NCI-H82 (cell line): ENCODE measurements at regions not wholly inside any gene's neighbourhood (a gene's known extent, or its start where the extent isn't known, plus 50 kb on each side); places are given as distances from the start of the nearest gene placed in this dataset.

Experiments used
- DNase-seq: peaks from one replicate; lab custom pipeline; 2025; lab: John Stamatoyannopoulos, UW

DNA sequence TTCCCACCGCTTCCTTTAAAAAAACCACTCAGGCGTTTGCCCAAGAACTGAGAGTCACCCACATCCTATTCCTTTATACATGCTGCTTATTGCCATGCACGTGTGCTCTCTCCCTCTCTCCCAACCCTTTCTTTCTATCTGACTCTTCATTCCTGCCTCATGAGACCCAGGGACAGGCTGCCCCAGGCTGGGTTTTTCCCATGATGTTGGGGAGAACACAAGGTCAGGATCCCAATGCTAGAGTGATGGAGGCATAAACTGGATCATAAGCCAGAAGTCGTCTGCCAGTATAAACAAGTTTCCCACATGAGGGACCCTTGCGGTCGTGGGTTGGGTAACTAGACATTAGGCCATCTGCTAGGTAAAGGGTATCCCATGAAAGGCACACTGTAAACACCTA lies 64.9 kb downstream of the CD2 start:
- DNase-seq, result no peak

DNA sequence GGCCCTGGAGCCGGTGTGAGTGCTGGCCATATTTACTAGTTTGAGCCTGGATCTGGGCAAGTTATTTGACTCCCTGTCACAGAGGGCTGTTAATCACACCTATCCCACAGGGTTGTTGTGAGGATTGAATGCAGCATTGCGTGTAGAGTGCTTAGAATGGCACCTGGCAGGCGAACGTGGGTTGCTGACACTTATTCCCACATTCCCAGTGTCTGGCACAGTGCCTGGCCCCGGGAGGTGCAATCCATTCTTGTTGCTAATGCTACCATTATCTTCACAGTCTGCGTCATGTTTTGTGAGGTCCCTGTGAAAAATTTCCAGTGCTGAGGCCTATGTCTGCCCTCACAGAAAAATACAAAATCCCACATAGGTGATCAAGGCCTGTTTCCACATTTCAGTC lies 66.1 kb downstream of the CD2 start:
- no peak for DNase-seq

DNA sequence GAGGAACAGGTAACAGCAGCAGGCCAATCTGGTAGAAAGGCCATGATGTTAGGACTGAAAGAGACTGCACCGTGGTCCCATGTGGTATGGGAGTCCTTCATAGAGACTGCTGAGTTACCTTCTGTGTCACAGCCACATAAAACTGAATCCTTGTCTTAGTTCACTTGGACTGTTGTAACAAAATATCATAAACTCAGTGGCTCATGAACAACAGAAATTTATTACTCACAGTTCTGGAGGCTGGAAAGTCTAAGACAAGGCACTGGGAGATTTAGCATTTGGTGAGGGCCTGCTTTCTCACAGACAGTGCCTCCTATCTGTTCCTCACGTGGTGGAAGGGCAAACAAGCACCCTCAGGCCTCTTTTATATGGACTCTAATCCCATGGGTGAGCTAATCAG lies 67.5 kb downstream of the CD2 start:
- DNase-seq, result no peak

DNA sequence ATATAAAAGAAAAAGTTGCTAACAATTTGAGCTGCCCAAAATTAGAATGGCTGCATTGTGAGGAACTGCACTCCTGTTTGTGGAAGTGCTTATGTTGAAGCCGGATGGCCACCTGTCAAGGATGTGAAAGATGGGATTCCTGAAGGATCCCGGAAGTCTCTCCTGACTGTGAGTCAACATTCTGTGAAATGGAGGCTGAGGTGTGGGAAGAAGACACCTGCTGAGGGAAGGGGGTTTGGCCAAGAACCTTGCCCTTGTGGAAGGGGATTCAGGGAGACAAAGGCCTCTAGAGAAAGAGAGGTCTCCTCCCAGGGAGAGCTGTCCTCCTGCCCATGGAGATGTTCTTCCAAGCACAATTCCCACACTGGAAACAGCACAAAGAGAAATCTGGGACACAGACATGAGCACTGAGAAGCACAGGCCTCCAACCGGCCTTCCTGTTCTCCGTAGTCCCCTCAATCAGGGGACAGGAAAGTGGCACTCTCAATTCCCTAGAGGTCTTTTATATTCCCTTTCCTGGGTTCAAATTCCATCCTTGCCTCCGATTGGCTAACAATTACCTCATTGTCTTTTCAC lies 70.5 kb downstream of the CD2 start:
- peak; percentile 51 for DNase-seq

DNA sequence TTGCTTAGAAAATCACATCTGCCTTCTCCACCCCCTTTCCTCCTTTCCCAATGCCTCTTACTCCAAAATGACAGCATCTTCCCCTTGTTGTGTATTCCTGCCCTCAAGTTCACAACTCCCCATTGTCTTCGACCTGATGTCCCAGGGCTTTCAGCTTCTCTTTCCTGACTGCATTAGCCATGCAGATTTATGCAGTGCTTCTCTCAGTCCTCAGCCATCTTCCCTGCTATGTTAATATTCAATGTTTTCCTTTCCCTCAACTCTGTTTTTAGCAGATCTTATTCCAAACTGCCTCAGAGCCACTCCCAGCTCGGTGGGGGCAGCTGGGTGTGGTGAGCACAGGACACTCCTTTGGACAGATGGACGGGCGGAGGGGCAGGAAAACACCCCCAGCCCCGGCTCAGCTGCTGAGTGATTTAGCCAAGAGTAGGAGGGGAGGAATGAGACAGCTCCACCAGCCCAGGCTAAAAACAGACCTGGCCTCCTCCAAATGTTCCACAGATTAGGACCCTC lies 71.0 kb downstream of the CD2 start:
- peak; percentile 90 for DNase-seq

DNA sequence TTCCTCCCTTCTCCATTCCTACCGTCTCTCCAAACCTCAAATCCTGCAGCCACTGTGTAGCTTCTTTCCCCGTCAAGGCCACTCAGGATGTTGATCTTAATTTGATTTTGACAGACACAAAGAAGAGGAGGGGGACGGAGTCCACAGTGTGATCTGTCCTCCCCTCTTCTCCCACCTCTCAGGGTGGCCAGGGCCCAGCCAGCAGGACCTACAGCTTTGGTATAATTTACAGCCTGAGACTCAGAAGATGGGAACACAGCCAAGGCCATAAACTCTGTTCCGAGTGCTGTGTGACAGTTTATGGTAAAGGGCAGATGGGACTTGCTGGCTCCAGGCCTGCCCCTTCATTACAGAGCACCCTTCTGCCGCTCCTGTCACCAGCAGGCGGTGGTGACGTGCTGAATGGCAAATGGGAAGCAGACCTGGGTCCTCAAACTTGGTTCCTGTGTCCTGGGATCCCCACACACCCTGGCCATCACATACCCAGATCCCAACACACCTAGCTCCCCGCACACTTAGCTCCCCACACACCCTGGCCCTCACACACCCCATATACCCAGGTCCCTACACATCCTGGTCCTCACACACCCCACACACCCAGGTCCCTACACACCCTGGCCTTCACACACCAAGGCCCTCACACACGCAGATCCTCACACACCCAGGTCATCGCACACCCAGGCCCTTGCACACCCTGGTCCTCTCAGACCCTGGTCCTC lies 71.6 kb downstream of the CD2 start:
- DNase-seq, result peak; percentile 88

DNA sequence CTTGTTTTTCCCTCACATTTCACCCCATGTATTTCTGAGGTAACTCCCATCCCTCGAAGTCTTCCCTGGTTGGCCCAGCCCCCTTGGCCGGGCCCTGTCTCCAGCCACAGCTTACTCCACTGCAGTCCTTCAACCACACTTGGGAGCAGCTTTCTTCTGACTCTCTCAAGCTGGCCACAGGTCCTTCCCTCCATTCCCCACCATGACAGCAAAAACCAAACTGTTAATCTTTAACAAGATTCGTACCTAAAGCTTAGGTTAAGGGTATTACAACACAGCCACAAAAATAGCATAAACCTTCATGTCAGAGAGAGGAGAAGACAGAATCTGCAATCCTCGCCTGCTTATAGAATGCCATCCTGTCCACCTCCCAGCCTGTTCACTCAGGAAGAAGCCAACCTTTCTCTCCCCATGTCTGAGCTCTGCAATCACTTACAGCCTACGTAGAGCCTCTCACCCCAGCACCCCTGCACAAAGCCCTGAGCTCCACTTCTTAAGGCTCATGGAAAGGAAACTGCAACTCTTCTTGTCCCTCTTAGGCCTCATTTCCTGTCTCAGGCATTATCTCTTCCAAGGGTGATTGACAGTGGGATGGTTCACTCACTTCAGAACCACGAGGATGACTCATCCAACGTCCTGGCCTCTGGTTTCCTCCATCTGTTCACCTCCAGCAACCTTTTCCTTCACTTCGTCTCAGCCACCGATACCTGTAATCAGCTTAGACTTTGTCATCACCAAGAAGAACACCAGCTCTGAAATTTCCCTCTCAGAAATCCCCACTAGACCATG lies 72.8 kb downstream of the CD2 start:
- DNase-seq, result peak; percentile 99

DNA sequence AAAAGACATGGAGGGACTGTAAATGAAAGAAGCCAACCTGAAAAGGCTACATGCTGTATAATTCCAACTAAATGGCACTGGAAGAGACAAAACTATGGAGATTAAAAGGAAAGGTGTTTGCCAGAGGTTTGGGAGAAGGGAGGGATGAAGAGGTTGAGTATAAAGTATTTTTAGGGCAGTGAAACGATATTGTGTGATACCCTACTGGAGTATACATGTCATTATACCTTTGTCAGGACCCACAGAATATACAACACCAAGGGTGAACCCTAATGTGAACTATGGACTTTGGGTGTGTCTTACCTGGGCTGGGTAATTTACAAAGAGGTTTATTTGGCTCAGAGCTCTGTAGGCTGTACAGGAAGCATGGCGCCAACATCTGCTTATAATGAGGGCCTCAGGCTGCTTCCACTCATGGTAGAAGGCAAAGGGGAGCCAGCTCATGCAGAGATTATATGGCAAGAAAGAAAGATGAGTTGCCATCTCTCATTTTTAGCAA lies 73.4 kb downstream of the CD2 start:
- DNase-seq, result no peak

DNA sequence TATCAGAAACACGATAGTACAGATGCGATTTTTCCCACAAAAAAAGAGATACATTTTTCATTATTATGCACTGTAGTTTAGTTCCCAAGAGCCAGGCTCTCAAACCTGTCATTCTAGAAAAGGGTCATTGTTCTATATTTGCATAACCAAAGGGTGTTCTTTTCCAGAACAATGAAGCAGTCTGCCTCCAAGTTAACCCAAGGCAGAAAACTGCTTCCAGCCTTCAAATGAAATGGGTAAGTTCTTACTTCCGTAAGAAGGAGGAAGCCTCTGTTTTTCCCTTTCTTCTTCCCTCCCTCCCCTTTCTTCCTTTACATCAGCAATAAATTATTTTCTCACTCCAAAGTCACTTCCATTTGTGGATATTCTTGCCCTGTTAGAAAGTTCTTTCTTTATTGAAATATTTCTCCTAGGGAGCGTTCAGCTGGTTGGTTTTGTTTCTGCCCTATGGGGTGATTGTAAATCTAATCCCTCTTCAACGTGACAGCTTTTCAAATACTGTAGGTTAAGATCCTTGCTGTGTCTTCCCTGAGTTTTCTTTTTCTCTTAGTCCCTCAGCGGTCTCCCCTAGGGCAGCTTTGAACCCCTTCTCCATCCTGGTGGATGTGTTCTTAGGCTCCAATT lies 77.3 kb upstream of the PTGFRN start:
- no peak for DNase-seq

DNA sequence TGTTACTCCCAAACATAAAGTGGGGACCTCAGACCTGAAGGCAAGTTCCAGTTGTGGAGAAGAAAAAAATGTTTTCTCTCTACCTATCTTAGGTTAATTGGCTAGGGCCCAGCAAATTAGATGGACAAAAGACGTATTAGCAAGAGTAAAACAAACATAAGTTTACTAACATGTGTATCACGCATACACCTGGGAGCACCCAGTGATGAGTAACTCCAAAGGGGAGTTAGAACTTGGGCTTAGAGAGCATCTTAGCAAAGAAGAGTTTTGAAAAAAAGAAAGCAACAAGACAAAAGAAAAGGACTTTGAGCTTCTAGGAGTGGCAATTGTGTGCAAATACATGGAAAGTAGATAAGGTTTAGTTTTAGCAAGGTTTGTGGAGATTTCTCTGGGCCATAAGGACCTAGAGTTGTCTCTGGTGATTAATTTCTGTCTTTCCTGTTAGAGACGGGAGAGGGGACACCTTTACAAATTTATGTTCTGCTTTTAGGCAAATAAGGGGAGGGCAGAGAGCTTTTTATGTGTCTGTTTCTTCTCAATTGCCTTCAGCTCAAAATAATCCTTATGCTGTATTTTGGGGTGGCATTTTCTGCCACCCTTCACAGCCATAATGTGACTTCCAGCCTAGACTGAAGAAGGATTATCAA lies 76.7 kb upstream of the PTGFRN start:
- no peak for DNase-seq

DNA sequence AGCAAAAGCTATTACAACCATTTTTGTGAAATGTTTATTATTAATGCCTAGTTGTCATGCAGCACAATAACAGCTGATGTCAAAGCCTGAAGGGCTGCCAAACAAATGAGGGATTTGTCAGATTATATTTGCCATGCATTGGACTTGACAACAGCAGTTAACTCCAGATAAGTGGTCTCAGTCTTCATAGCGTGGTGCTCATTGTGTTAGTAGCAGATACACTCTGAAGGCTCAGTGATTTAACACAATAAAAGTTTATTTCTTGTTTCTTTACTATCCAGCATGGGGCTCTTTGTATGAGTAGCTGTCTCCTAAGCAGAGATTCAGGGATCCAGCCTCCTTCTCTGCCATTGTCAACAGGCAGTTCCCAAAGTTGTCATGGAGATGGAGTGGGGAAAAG lies 76.0 kb upstream of the PTGFRN start:
- peak; percentile 23 for DNase-seq

DNA sequence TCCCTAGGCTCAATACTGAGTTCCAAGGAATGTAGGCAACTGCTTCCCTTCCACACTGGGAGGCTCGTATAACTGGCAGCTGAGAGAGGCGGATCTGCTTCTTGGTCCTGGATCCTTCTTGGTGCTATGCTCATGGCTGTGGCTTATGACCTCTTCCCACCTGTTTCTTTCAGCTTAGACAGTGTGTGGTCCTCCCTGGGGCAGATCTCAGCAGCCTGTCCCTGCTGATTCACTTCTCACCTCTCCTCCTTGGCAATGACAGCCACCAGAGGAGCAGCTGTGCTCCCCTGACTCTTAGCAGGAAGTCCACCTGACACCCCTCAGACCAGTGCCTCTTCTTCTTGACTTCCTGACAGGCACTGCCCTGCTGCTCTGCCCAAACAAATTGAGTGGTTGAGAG lies 75.1 kb upstream of the PTGFRN start:
- no peak for DNase-seq

DNA sequence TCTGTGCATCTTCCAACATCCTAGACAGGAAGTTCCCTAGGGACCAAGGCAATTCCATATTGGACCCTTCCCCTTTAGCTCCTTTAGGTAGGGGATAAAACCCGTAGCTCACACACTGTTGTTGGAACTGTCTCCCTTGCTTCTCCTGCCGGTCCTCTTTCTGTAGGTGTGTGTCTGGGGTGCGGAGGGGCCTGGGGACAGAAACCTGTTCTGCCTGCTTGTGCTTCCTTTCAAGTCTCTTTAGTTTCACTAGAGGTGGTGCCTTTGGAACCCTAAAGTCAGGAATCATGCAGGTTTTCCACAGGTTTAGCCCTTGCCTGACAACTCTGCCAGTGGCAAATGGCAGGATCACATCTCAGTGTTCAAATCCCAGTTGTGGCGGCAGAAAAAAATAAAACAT lies 74.6 kb upstream of the PTGFRN start:
- DNase-seq, result no peak

DNA sequence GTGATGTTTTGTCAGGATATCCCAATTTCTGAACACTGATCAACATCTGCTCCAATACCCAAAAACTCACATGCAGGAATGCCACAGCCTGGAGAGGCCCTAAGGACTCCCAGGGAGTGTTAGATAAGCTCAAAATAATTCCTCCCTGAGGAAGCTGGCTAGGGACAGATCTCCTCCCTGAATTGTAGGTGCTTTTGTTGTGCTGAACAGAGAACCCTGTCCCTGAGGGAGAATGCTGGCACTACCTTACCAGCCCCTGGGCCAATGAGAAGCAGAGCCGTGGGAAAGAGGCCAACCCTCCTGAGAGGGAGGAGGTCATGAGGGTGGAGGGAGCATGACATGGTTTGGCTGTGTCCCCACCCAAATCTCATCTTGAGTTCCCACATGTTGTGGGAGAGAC lies 73.6 kb upstream of the PTGFRN start:
- DNase-seq, result no peak

DNA sequence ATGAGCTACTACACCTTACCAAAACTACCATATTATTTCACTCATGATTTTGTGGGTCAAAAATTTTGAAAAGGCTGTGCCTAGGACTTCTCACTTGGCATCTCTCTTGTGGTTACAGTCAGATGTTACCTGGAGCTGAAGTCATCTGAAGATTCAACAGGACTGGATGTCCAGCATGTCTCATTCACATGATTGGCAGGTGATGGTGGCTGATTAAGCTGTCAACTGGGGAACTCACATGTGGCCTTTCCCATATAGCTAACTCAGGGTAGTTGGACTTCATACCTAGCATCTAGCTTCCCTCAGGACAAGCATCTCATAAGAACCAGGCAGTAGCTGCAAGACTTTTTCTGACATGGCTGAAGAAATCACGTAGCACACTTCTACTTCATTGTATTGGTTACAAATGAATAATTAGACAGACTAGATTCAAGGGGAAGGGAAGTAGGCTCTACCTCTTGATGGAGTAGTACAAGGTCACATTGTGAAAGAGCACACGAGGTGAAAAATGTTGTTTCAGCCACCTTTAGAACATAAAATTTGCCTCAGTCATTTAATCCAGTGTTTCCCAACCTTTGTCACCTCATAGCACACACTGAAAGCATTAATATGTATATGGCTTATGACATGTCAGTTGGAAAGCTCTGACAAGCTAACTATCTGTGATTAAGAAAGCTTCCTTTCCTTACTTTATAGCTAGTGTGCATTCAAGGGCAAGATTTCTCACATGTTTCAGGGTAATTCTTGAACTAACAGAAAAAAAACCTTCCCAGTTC lies 68.0 kb upstream of the PTGFRN start:
- no peak for DNase-seq

DNA sequence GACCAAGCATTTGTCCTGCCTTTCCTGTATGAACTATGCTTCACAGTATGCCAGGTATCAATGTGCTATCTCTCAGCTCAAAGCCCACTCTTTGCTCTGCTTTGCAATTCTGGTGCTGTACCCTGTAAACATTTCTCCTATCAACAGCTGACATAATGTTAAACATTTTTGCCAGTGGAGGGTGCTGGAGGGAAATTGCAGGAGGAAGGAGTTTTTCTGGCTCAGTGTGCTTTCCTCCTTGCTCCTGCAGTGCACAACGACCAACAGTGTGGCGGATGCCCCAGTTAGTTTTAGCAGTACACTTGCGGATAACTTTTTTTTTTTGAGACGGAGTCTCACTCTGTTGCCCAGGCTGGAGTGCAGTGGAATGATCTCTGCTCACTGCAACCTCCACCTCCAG lies 67.1 kb upstream of the PTGFRN start:
- DNase-seq, result no peak

DNA sequence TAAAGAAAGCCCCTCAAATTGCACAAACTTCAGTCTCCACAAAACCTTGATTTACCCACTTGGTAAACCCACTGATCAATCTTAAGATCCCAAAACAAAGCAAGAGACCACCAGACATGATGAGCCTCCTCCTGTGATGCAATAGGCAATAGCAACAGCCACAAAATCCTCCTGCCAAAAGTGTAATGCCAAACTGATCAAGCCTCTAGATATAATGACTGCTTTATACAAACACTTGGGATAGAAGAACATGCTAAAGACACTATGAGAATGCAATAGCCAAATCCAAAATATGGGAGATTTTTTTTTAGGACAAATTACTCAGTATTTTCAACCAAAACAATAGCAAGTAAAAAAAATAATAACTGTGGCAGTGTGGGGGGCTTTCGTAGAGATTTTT lies 64.9 kb upstream of the PTGFRN start:
- no peak for DNase-seq

DNA sequence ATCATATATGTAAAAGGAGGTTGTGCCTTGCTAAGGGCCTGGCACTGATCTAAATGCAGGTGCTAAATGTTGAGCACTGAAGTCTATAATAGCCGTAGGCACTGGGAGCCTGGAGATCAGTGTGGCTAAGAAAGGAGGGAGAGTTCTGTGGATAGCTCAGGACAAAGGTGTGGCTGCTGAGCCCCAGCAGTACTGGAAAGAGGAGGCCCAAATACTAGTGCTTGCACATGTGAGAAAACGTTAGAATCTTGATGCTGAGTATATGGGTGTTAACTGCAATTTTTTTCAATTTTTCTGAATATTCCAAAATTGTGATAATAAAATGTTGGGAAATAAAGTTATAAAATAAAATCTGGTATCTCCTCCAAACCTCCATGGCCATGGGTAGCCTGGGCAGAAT lies 62.5 kb upstream of the PTGFRN start:
- DNase-seq, result no peak

DNA sequence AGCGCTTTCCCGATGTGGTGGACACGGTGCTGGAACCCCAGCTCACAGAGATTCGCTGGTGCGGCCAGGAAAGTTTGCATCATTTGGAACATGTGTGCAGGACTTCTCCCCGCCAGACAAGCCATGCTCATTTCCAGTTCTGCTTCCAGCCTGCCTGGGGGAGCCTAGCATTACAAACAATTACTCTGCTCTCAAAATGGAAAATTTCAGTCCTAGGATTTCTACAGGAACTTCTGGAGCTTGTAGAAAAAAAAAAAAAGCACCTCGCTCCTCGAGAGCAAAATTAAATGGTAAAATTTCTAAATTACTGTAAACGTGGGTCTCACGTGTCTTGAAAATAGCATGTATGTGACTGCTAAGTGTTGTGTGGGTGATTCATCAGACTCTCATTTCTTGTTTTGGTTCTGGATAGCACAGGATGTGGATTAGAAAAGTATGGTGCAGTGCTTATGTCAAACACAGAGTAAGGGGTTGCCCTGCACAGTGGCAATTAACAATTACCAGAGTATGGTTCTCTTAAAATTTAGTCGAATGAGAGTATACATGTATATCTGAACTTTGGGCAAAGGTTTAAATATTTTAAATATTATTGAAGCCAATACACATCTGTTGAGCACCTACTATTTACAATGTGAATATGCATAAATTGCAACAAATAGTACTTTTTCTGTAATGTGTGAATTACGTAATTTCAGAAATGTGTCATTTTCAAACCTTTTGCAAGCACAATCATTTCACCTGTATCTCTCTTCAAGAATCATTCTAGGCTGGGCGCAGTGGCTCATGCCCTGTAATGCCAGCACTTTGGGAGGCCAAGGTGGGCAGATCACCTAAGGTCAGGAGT lies 61.8 kb upstream of the PTGFRN start:
- DNase-seq, result no peak

DNA sequence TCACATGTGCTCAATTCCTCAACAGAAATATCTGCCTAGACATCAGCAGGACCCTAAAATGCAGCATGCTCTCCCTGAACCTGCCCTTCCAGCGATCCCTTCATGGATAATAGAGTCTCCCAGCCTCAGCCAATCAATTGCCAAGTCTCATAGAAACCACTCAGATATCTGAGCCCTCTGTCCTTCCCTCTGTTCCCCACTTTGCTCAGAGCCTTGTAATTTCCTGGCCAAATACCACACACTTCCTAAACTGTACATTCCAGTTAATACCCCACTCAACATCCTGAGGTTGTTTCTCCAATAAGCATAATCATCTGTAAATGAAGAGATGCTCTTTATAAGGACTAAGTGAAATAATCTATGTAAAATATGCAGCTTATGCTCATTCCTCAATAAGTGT lies 59.3 kb upstream of the PTGFRN start:
- DNase-seq, result no peak
